ENCODE measurements at regions not wholly inside any gene's neighbourhood (a gene's known extent, or its start where the extent isn't known, plus 50 kb on each side); places are given as distances from the start of the nearest gene placed in this dataset.

GRCh38 chr17:79513820-79514535 lies 96.9 kb downstream of the RBFOX3 start:
- H2AK5ac ChIP-seq (ENCODE audit: insufficient read length, low read length), result no peak overlapping the region
- no peak overlapping the region for H3K4ac ChIP-seq (ENCODE audit: low read depth, low read length)
- H3K23ac ChIP-seq (ENCODE audit: insufficient read length, low read depth, low read length), result no peak overlapping the region
- peak overlapping the region in 1 of 3 experiments; percentile 78; a peak in 1 of 7 replicates for H3K27ac Mint-ChIP-seq
- H2BK15ac ChIP-seq (ENCODE audit: low read depth, low read length), result no peak overlapping the region
- H3K4me2 ChIP-seq (ENCODE audit: insufficient read depth, insufficient read length, low read length), result no peak overlapping the region
- peaks cover 18% of the 10 kb centered on the region in 2 experiments for H3K4me1 Mint-ChIP-seq
- H4K91ac ChIP-seq (ENCODE audit: insufficient read length, low read depth, low read length), result no peak overlapping the region
- no peak for TF ChIP-seq CTCF (conservative IDR thresholded peaks at IDR 0.05)
- no CpG with 5 or more reads among the region's 17 CpGs for WGBS (ENCODE audit: extremely low coverage, insufficient read length, low lambda C conversion rate)
- 0 out of 7 replicates have a peak, but pooled peaks cover 0 to 2% (median 0%) of the 10 kb centered on the region in 3 experiments for H3K36me3 Mint-ChIP-seq (ENCODE audit: insufficient read depth in 1 of 3, low read depth in 3 of 3)
- no peaks in the 10 kb centered on the region for H3K79me2 ChIP-seq (ENCODE audit: insufficient read depth, low read length)
- no peak overlapping the region for H2BK12ac ChIP-seq (ENCODE audit: insufficient read length, low read depth, low read length)
- H3T11ph ChIP-seq (ENCODE audit: low read length), result no peak overlapping the region
- no peaks in the 10 kb centered on the region for H3K4me1 ChIP-seq (ENCODE audit: insufficient read depth, low read length)
- no peak overlapping the region for H2BK5ac ChIP-seq (ENCODE audit: insufficient read length, low read length)
- no peak overlapping the region for H2AFZ ChIP-seq (ENCODE audit: low read length)
- no peaks in the 10 kb centered on the region for H3K79me1 ChIP-seq (ENCODE audit: insufficient read depth, low read depth, low read length, poor library complexity, severe bottlenecking)
- peaks cover 4 to 5% of the 10 kb centered on the region in 2 experiments; a peak in 4 of 5 replicates for H3K9me3 Mint-ChIP-seq
- H3K18ac ChIP-seq (ENCODE audit: insufficient read length, low read depth, low read length), result no peak overlapping the region
- no peaks in the 10 kb centered on the region for H3K27me3 ChIP-seq (ENCODE audit: insufficient read depth, low read length)
- peaks cover 4% of the 10 kb centered on the region for H3K27me3 Mint-ChIP-seq (ENCODE audit: low read depth)
- H4K20me1 ChIP-seq (ENCODE audit: control insufficient read depth, insufficient read depth, insufficient read length), result no peaks in the 10 kb centered on the region
- H3K9me3 ChIP-seq (ENCODE audit: control insufficient read depth, low read depth, low read length), result no peaks in the 10 kb centered on the region
- no peak overlapping the region for H3K56ac ChIP-seq (ENCODE audit: insufficient read length, low read depth, low read length)
- no peak overlapping the region for H4K8ac ChIP-seq (replicated peaks; ENCODE audit: insufficient read length, low read depth, low read length)
- H2BK120ac ChIP-seq (ENCODE audit: low read depth, low read length, poor library complexity, severe bottlenecking), result no peak overlapping the region
- H3K9ac ChIP-seq (ENCODE audit: extremely low read depth, insufficient read length, low read length), result no peak overlapping the region
- no peak for DNase-seq
- no peak overlapping the region for H3K4me3 Mint-ChIP-seq
- H3K23me2 ChIP-seq (ENCODE audit: insufficient read length, low read depth, low read length, poor library complexity, severe bottlenecking), result no peaks in the 10 kb centered on the region
- H4K5ac ChIP-seq (ENCODE audit: insufficient read length, low read depth, low read length), result no peak overlapping the region
- no peak overlapping the region for H2BK20ac ChIP-seq (ENCODE audit: low read depth, low read length, poor library complexity, severe bottlenecking)
- no peak overlapping the region for H3K14ac ChIP-seq (ENCODE audit: insufficient read depth, low read length)
- no peak overlapping the region for H3K27ac ChIP-seq (ENCODE audit: insufficient read length, low read depth, low read length)

Data from H9 (cell line).